ENCODE measurements at regions not wholly inside any gene's neighbourhood (a gene's known extent, or its start where the extent isn't known, plus 50 kb on each side); places are given as distances from the start of the nearest gene placed in this dataset.

- ATAC-seq, result no peak
- TF ChIP-seq NR2C2 (CRISPR knock-in tag; IDR thresholded peaks at IDR 0.05) (no peak), NR2C2 (tag; IDR thresholded peaks at IDR 0.05) (no peak), SMAD3 (CRISPR knock-in tag; conservative IDR thresholded peaks at IDR 0.05) (no peak), AFF4 (CRISPR knock-in tag; IDR thresholded peaks at IDR 0.05) (no peak), CBX8 (IDR thresholded peaks at IDR 0.05; ENCODE audit: borderline replicate concordance, extremely low read depth, low read depth, low read length, poor library complexity, severe bottlenecking) (no peak), TAL1 (IDR thresholded peaks at IDR 0.05) (no peak), ZSCAN32 (CRISPR knock-in tag; IDR thresholded peaks at IDR 0.05) (no peak), RNF219 (CRISPR knock-in tag; IDR thresholded peaks at IDR 0.05) (no peak), ZNF408 (CRISPR knock-in tag; IDR thresholded peaks at IDR 0.05; ENCODE audit: low read depth) (no peak), PBX2 (CRISPR knock-in tag; IDR thresholded peaks at IDR 0.05; ENCODE audit: low read depth) (no peak), PBX2 (tag; conservative IDR thresholded peaks at IDR 0.05; ENCODE audit: low read depth) (no peak), POLR3G (IDR thresholded peaks at IDR 0.05; ENCODE audit: extremely low read depth, insufficient read length, insufficient replicate concordance) (no peak), ZBTB26 (CRISPR knock-in tag; IDR thresholded peaks at IDR 0.05) (no peak)
Observed at GRCh38 chr2:149715894-149716293, 128.3 kb upstream of the MMADHC start.

More at GRCh38 chr2:149715894-149716293, 128.3 kb upstream of the MMADHC start:
- in situ Hi-C loops (cut with MboI), result no loop called here
- Histone ChIP-seq H3K9me1 (ENCODE audit: control insufficient read depth, insufficient read depth, low read length) (no peaks in the 10 kb centered on the region), H2AFZ (ENCODE audit: low read depth, low read length) (no peak overlapping the region), H3K27me3 (ENCODE audit: control insufficient read depth in 2 of 2, insufficient read depth in 2 of 2, low read length in 2 of 2) (no peaks in the 10 kb centered on the region), H3K36me3 (ENCODE audit: control insufficient read depth, insufficient read depth, low read length) (no peaks in the 10 kb centered on the region), H3K4me3 (no peak overlapping the region), H3K79me2 (ENCODE audit: control insufficient read depth, insufficient read depth, low read length) (no peaks in the 10 kb centered on the region), H3K9me3 (replicated peaks; ENCODE audit: control insufficient read depth, insufficient read depth, low read depth, low read length) (no peaks in the 10 kb centered on the region), H3K9ac (ENCODE audit: insufficient read depth in 1 of 2, low read depth in 2 of 2, low read length in 2 of 2) (no peak overlapping the region), H4K20me1 (replicated peaks; ENCODE audit: control insufficient read depth, insufficient read depth, low read length) (no peaks in the 10 kb centered on the region), H3K27ac (ENCODE audit: extremely low read depth, low read depth, low read length) (no peak overlapping the region), H3K4me2 (ENCODE audit: insufficient read depth, low read length) (no peak overlapping the region), H3K4me1 (replicated peaks in 1 of 2; ENCODE audit: control insufficient read depth in 2 of 2, insufficient read depth in 2 of 2, low read length in 2 of 2) (no peaks in the 10 kb centered on the region)
- no TSS peak for BruUV-seq (replicated peaks)
- ChIA-PET POLR2A (no interaction called here), CTCF (ENCODE audit: low intra/inter-chr PET ratio) (no interaction called here)
- DNase-seq (ENCODE audit: extremely low read depth in 1 of 4, low spot score in 3 of 4), result no peak
- intact Hi-C loops (cut with micrococcal nuclease), result no loop called here
- FAIRE-seq, result no peak
- WGBS (ENCODE audit: insufficient coverage, low coverage, missing lambda C conversion rate), result 2% methylated on average over 2 of the region's 2 CpGs

All from K562 (cell line).